HCT116 (cell line): ENCODE measurements at regions not wholly inside any gene's neighbourhood (a gene's known extent, or its start where the extent isn't known, plus 50 kb on each side); places are given as distances from the start of the nearest gene placed in this dataset.

ENCODE experiments used
- ATAC-seq: fragments of 200-7000 bp; cut with Tn5 transposase; 2 replicates; pipeline ENCODE4 v1.9.1; 2020; ENCODE audit warnings: mild to moderate bottlenecking, moderate library complexity
- BruUV-seq: library from RNA; stranded (reverse); fragments of 400-500 nt; replicated peaks from 2 replicates; lab custom pipeline; 2021; lab: Mats Ljungman, UMichigan
- CTCF ChIA-PET: fragments of 300-600 bp; sonication (Branson Sonifier 250); formaldehyde crosslinking; loops from one replicate; lab custom pipeline; 2021; ENCODE audit warnings: antibody characterized with exemption; lab: Charles Lee
- POLR2A ChIA-PET: fragments of 300-600, 350-600 bp; sonication (Branson Sonifier 250); formaldehyde crosslinking; loops from one replicate; lab custom pipeline; 2021; ENCODE audit warnings: antibody characterized with exemption; lab: Charles Lee
- RAD21 ChIA-PET, 2 experiments: fragments of 300-600 bp; sonication (Branson Sonifier 250); formaldehyde crosslinking; loops; one replicate each; lab custom pipeline; 2023; ENCODE audit warnings: low total read pairs in 2 of 2; ENCODE audit not compliant: uncharacterized antibody in 2 of 2, unreplicated experiment in 2 of 2, low non-redundant PET in 1 of 2; lab: Charles Lee
- DNase-seq: peaks from one replicate; pipeline ENCODE4 v3.0.0-alpha.2; 2010; ENCODE audit warnings: low read depth, low spot score
- H2AFZ ChIP-seq: fragments of 200-600 bp; shearing (Covaris generic), sonication (generic); 2 replicates; pipeline ENCODE4 v1.6.1; 2017; ENCODE audit warnings: low read depth, mixed run types, mixed read lengths, antibody characterized with exemption, low read length; ENCODE audit not compliant: poor library complexity, severe bottlenecking
- H3K27ac ChIP-seq: 2 replicates; pipeline ENCODE4 v1.5.1; 2012; ENCODE audit warnings: low read depth, low read length
- H3K27me3 ChIP-seq: fragments of 200-600 bp; sonication (generic); 2 replicates; pipeline ENCODE4 v1.6.1; 2016; ENCODE audit warnings: mixed run types, low read length, mixed read lengths; ENCODE audit not compliant: insufficient read depth
- H3K36me3 ChIP-seq, 2 experiments: fragments of 200-500 bp in 1 of 2; fragments of 200-600 bp in 1 of 2; sonication (Bioruptor generic) in 1 of 2; sonication (generic) in 1 of 2; 2 replicates each; pipeline versions ENCODE4 v1.5.1 to v1.6.1; 2014 to 2016; ENCODE audit warnings: low read length in 2 of 2, inconsistent platforms in 1 of 2, mixed read lengths in 1 of 2, mixed run types in 1 of 2; ENCODE audit not compliant: insufficient read depth in 2 of 2, control insufficient read depth in 1 of 2
- H3K4me1 ChIP-seq, 2 experiments: fragments of 200-600 bp in 1 of 2; sonication (generic) in 1 of 2; 2 replicates each; pipeline versions ENCODE4 v1.5.1 to v1.6.1; 2012 to 2017; ENCODE audit warnings: low read length in 2 of 2, inconsistent platforms in 1 of 2, mild to moderate bottlenecking in 1 of 2, mixed read lengths in 1 of 2, mixed run types in 1 of 2, moderate library complexity in 1 of 2; ENCODE audit not compliant: insufficient read depth in 2 of 2, control insufficient read depth in 1 of 2
- H3K4me2 ChIP-seq: fragments of 200-600 bp; sonication (generic); 2 replicates; pipeline ENCODE4 v1.6.1; 2017; ENCODE audit warnings: mixed run types, low read length, mixed read lengths
- H3K4me3 ChIP-seq, 2 experiments: fragments of 200-600 bp in 1 of 2; sonication (generic) in 1 of 2; replicated peaks in 1 of 2; 2 replicates each; pipeline ENCODE4 v1.5.1; 2011 to 2016; ENCODE audit warnings: low read length in 2 of 2, control low read depth in 1 of 2, low read depth in 1 of 2, mild to moderate bottlenecking in 1 of 2, mixed read lengths in 1 of 2, mixed run types in 1 of 2
- H3K79me2 ChIP-seq: fragments of 200-600 bp; sonication (generic); 2 replicates; pipeline ENCODE4 v1.6.1; 2017; ENCODE audit warnings: mild to moderate bottlenecking, mixed run types, low read length, moderate library complexity, mixed read lengths; ENCODE audit not compliant: insufficient read depth
- H3K9ac ChIP-seq: fragments of 200-600 bp; sonication (generic); 2 replicates; pipeline ENCODE4 v1.6.1; 2016; ENCODE audit warnings: low read length, mixed read lengths
- H3K9me2 ChIP-seq: fragments of 200-600 bp; sonication (generic), shearing (Covaris generic); 2 replicates; pipeline ENCODE4 v1.6.1; 2017; ENCODE audit warnings: mixed run types, mild to moderate bottlenecking, moderate library complexity; ENCODE audit not compliant: insufficient read depth
- H3K9me3 ChIP-seq, 2 experiments: fragments of 200-500 bp in 1 of 2; fragments of 200-600 bp in 1 of 2; sonication (Bioruptor generic) in 1 of 2; sonication (generic) in 1 of 2; 2 replicates each; pipeline ENCODE4 v1.6.1; 2014 to 2017; ENCODE audit warnings: low read length in 2 of 2, mixed read lengths in 2 of 2, inconsistent platforms in 1 of 2, low read depth in 1 of 2, mild to moderate bottlenecking in 1 of 2, mixed run types in 1 of 2, moderate library complexity in 1 of 2; ENCODE audit not compliant: control insufficient read depth in 1 of 2, insufficient read depth in 1 of 2
- H4K20me1 ChIP-seq: fragments of 200-600 bp; sonication (generic), shearing (Covaris generic); 2 replicates; pipeline ENCODE4 v1.6.1; 2017; ENCODE audit warnings: mixed run types, mild to moderate bottlenecking, moderate library complexity; ENCODE audit not compliant: insufficient read depth
- ELF1 ChIP-seq: IDR thresholded peaks from 2 replicates; pipeline ENCODE4 v1.6.1; 2012; ENCODE audit warnings: low read depth, borderline replicate concordance
- FOSL1 ChIP-seq: IDR thresholded peaks from 2 replicates; pipeline ENCODE4 v1.6.1; 2012; ENCODE audit warnings: low read depth
- JUND ChIP-seq: IDR thresholded peaks from 2 replicates; pipeline ENCODE4 v1.6.1; 2012
- MAX ChIP-seq: IDR thresholded peaks from 2 replicates; pipeline ENCODE4 v1.6.1; 2012
- RAD21 ChIP-seq: IDR thresholded peaks from 2 replicates; pipeline ENCODE4 v1.6.1; 2012; ENCODE audit warnings: low read depth, mild to moderate bottlenecking
- SIN3A ChIP-seq: IDR thresholded peaks from 2 replicates; pipeline ENCODE4 v1.6.1; 2012; ENCODE audit warnings: low read depth
- SP1 ChIP-seq: IDR thresholded peaks from 2 replicates; pipeline ENCODE4 v1.6.1; 2012; ENCODE audit warnings: low read depth
- YY1 ChIP-seq: IDR thresholded peaks from 2 replicates; pipeline ENCODE4 v1.6.1; 2011; ENCODE audit warnings: low read length, low read depth, moderate library complexity, mild to moderate bottlenecking; ENCODE audit not compliant: insufficient replicate concordance; ENCODE audit errors: extremely low read depth
- intact Hi-C: fragments of 100-400 bp; cut with micrococcal nuclease; formaldehyde crosslinking; loops from 2 replicates; pipeline ENCODE4 v1.10.0; 2022

GRCh38 chr4:28702571-28702970 is 1841.9 kb downstream of the STIM2 start:
- no peak overlapping the region for H3K27ac ChIP-seq
- H4K20me1 ChIP-seq = no peaks in the 10 kb centered on the region
- ChIA-PET POLR2A (no interaction called here), CTCF (interaction anchor here (2.4 kb wide), 1 partner anchor 16 kb away, joined by 7 read pairs; no protein-coding TSS in a partner anchor), RAD21 (no interaction called here)
- no peaks in the 10 kb centered on the region for H3K9me3 ChIP-seq
- no peaks in the 10 kb centered on the region for H3K27me3 ChIP-seq
- no TSS peak for BruUV-seq
- no peak for TF ChIP-seq SIN3A
- no peak for TF ChIP-seq RAD21
- TF ChIP-seq FOSL1 = no peak
- TF ChIP-seq JUND = no peak
- no peak for TF ChIP-seq MAX
- no peak overlapping the region for H3K4me2 ChIP-seq
- ATAC-seq = no peak
- no peaks in the 10 kb centered on the region for H3K79me2 ChIP-seq
- H3K36me3 ChIP-seq = no peaks in the 10 kb centered on the region
- no peak overlapping the region for H3K9ac ChIP-seq
- no peaks in the 10 kb centered on the region for H3K9me2 ChIP-seq
- DNase-seq = no peak
- no peak overlapping the region for H2AFZ ChIP-seq
- no peak overlapping the region for H3K4me3 ChIP-seq
- no peaks in the 10 kb centered on the region for H3K4me1 ChIP-seq
- intact Hi-C loops = no loop called here

- no peak for TF ChIP-seq RAD21
- TF ChIP-seq MAX = no peak
- no peak for TF ChIP-seq ELF1
- TF ChIP-seq YY1 = no peak
- TF ChIP-seq SP1 = no peak
- H3K9ac ChIP-seq = no peak overlapping the region
- no peak overlapping the region for H3K4me2 ChIP-seq
- H4K20me1 ChIP-seq = no peaks in the 10 kb centered on the region
- no peaks in the 10 kb centered on the region for H3K9me2 ChIP-seq
- no peaks in the 10 kb centered on the region for H3K36me3 ChIP-seq
- no peak overlapping the region for H3K4me3 ChIP-seq
- ATAC-seq (no peak), DNase-seq (no peak)
- H3K27ac ChIP-seq = no peak overlapping the region
- BruUV-seq = no TSS peak
- no peak overlapping the region for H2AFZ ChIP-seq
- H3K27me3 ChIP-seq = no peaks in the 10 kb centered on the region
- ChIA-PET RAD21 (no interaction called here), POLR2A (no interaction called here), CTCF (no interaction called here)
- H3K79me2 ChIP-seq = no peaks in the 10 kb centered on the region
- intact Hi-C loops = no loop called here
- no peaks in the 10 kb centered on the region for H3K9me3 ChIP-seq
- H3K4me1 ChIP-seq = no peaks in the 10 kb centered on the region
Measured at GRCh38 chr4:28709891-28710290, 1849.2 kb downstream of the STIM2 start.
